PC-3 (cell line): ENCODE measurements at regions not wholly inside any gene's neighbourhood (a gene's known extent, or its start where the extent isn't known, plus 50 kb on each side); places are given as distances from the start of the nearest gene placed in this dataset.

Experiments used
- CTCF ChIP-seq: fragments of 300-600 bp; sonication (generic); conservative IDR thresholded peaks from 2 replicates; pipeline ENCODE4 v1.5.1; 2017; ENCODE audit warnings: antibody characterized with exemption, low read depth, mild to moderate bottlenecking, low read length
- EZH2 ChIP-seq: fragments of 300-600 bp; sonication (generic); IDR thresholded peaks from one replicate; pipeline ENCODE4 v1.6.1; 2017; ENCODE audit warnings: antibody characterized with exemption, mild to moderate bottlenecking, low read length; ENCODE audit not compliant: unreplicated experiment
- EZH2phosphoT487 ChIP-seq: fragments of 300-600 bp; sonication (generic); IDR thresholded peaks from 2 replicates; pipeline ENCODE4 v1.6.1; 2018; ENCODE audit warnings: mild to moderate bottlenecking, antibody characterized with exemption, low read length, borderline replicate concordance

- TF ChIP-seq CTCF, result no peak
- no peak for TF ChIP-seq EZH2
- TF ChIP-seq EZH2phosphoT487, result no peak
These were observed 64.2 kb upstream of the SMYD2 start for GRCh38 chr1:214216779-214217178.
